Stromal cell of bone marrow (primary cell): ENCODE measurements at regions not wholly inside any gene's neighbourhood (a gene's known extent, or its start where the extent isn't known, plus 50 kb on each side); places are given as distances from the start of the nearest gene placed in this dataset.

Source experiments
- DNase-seq: peaks from one replicate; pipeline ENCODE4 v3.0.0-alpha.2; 2012; ENCODE audit warnings: low read depth

DNA sequence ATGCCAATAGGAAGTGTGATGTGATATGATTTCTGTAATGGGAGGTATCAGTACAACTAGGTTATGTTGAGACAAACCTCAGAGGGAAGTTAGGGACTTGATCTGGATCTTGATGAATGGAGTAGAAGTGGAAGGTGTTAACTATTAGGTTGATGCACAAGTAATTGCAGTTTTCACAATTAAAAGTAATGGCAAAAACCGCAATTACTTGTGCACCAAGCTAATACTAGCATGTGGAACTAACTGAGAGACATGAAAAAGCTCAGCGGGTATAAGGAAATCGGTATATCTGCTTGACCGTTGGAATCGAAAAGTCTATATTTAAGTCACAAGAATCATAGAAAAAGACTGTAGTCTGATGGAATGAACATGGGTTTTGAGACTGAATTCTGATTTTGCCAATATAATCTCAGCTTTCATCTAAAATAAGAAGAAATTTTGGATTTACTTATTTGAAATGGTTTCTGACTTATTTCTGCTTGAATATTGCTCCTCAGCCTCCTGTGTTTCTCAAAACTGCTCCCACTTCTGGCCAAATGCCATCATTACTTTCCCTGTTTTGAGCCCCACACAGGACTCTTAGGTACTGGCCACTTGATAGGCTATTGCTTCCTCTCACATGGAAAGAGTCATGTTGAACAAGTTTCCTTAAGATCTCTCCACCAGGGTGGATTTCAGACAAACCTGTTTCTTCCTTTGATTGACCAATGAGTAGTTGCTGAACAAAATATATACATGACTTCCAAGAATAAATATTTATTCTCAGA, 271.5 kb upstream of the COL8A1 start:
- DNase-seq, result no peak

DNA sequence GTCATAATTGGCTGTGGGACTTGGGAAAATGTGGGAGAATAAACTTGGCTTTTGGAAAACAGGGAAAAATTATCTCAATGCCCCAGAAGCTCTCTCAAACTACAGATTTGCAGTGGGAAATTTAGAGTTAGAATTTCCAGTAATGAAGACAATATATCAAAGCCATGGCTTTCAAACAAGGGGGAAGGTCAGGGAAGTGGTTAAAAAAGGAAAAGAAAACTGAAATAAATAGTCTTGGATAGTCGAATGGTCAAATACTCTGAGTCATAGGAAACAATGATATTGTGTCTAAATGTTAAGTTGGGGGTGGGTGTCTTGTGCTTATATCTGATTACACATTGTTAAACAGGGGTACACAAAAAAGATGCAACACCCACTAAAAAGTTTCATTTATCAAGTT, 272.4 kb upstream of the COL8A1 start:
- DNase-seq, result no peak

DNA sequence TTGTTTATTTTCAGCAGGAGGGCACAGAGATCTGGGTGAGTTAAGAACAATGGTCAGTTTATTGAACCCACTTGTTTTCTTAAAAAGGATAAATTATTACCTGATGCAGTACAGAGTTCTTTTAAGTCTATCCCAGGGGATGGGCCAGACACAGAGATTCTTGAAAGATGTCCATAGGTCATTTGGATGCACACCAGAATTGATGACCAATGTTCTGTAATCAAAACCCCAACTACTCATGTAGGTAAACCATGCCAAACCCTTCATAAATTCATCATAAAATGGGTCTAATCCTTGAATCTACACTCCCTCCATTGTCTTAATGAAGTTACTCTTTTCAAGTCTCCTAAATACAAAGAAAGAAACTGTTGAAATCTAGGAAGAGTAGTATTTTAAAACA, 273.0 kb upstream of the COL8A1 start:
- DNase-seq, result no peak

DNA sequence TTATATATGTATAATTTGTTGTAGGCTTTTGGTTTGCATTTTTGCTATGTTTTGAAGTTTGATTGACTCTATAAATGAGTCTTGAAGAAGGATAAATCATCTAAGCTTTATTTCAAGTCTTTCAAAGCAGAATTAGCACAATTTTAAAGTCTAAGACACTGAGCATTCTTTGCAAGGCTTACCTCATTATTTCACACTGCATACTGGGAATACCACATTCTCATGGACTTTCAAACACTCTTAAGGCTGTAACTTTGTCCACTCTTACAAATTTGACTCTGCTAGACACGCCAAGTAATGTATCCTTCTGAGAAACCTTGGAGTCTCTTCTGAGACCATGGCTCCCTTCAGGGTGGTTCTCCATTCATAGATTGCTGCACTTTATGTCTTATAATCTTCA, 281.3 kb upstream of the COL8A1 start:
- DNase-seq, result no peak

DNA sequence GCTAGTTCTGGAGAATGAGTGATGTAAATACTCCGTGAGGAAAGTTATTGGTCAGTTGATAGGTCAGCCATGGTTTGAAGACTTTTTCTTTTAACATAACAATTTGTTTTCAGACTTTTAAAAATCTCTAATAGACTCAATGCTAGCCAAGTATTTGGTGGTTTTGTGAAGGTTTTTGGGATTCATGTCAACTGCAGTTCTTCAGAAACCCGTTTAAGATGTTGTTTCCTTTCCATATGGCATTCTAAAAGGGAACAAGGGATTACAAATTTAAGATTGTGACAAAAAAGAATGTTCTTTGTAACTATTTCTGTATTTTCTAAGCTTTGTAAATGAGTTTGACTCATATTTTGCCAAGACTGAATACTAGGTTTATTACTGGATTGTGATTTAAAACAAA, 281.7 kb upstream of the COL8A1 start:
- DNase-seq, result no peak

DNA sequence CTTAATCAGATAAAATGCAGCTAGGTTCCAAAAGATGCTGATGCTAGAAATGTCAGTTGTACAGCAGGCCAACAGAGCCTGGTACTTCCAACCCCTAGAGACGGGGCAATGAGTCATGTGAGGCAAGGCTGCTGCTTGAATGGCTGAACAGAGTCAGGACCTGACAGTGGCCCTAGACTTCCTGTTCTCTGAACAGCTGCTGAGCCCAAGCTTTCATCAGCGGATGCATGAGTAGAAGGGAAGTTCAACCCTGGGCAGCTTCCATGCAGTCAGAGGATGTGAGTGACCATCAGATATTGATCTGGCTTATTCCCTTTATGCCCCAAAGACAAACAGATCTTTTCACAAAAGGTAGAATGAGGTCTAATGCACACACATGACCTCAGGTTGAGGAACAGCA, 282.9 kb upstream of the COL8A1 start:
- DNase-seq, result no peak

DNA sequence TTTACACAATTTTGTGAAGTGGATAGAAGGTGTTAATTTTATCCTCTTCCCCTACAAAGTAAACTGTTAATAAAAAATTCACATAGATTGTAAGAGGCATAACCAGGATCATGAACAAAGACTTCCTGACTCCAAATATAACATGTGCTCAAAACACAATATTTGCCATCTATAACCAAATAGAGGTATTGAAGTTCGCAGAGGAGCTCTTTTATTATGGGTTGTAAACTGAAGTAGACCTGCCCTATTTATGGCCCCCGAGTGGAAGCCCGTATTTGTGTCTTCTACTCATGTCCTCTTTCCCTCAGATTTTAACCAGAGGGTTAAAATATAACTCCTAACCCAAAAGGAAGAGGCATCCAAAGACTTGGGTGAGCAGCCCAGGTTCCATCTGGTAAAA, 285.6 kb upstream of the COL8A1 start:
- DNase-seq, result no peak

DNA sequence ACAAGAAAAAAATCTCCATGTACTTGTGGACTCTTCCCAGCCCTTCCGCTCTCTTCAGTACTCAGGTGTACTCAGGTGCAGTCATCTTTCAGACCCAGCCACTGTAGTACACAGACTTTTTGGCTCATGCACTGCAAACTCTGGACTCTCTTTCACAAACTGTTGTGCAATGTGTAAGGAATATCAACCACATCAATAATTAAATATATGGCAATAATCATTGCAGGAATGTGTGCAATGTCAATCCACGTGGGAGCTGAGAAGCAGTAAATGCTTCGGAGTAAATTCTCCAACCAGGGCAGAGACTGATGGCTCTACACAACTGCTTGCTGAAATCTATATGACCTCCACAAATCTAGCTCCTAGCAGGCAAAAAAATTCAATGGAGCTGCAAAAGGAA, 287.3 kb upstream of the COL8A1 start:
- DNase-seq, result no peak

DNA sequence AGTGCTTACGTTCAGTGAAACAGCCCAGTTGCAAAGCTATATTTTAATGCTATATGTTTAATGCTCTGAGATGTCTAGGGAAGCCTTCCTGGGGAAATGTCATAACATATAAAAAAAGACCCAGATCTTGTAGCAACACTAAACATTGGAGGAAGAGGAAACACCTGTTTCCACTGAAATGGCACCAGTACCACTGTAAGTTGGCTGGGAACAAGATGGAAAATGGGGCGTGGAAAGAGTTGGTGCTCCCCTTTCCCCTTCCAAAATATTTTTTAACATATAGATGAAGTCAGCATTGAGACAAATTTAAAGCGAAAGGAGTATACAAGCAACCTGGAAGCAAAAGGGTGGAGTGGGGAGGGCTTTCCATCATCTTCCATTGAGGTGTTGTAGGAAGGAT, 289.9 kb upstream of the COL8A1 start:
- DNase-seq, result no peak

DNA sequence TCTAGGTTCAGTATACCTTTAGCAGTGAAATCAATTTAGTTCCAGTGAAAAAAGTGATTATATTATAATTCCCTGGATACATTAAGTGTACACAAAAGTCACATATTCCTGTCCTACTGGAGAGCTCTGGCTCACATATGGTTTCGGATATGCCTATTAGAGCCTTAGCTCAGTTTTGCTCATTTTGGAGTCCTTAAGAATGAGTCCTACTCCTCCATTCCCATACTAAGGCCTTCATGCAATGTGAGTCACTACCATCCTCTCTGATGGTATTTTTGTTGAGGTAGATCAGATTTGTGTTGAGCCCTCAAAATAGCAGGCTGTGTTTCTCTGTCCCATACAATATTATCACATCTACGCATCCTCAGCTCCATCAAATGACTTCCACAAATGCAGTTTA, 294.2 kb upstream of the COL8A1 start:
- DNase-seq, result no peak

DNA sequence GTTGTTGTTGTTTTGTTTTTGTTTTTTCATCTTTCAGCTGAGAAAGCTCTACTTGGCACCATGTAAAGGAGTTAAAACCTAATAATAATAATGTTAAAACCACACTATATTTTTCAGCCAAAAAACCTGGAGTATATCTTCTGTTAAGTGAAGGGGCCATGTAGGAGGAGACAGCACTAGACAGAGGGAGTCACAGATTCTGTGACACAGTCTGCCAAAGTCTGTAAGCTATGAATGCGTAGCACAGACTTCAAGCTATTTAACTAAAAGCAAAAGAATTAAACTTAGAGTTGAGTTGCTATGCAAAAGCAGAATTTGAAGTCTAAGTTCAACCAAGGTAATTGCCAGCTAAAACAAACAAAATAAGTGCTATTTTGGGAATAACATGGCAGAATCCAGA, 296.0 kb upstream of the COL8A1 start:
- DNase-seq, result no peak

DNA sequence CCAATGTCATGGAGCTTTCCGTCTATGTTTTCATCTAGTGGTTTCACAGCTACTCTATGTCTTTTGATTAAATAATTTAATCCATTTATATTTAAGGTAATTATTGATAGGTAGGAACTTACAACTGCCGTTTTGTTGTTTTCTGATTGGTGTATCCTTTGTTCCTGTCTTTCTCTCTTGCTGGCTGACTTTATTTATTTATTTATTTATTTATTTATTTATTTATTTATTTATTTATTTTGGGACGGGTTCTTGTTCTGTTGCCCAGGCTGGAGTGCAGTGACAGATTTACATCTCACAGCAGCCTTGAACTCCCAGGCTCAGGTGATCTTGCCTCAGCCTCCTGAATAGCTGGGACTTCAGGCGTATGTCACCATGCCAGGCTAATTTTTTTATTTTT, 299.2 kb upstream of the COL8A1 start:
- no peak for DNase-seq

DNA sequence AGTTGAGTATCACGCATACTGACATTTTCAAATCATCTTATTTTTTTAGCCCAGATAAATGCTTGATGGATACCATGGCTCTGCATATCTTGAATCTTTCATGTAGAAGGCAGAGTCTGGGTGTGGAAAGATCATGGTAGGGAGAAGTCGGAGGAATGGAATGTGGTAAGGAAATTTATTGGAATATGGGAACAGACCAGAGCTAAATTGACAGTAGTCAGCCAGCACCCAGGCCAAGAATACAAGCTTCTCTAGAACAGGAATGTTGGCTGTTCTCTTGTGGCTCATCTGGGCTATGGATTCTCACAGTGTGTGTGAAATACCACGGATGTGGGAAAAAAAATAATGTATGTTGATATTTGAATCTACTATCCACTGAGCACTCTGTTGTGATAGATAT, 305.7 kb upstream of the COL8A1 start:
- DNase-seq, result no peak

DNA sequence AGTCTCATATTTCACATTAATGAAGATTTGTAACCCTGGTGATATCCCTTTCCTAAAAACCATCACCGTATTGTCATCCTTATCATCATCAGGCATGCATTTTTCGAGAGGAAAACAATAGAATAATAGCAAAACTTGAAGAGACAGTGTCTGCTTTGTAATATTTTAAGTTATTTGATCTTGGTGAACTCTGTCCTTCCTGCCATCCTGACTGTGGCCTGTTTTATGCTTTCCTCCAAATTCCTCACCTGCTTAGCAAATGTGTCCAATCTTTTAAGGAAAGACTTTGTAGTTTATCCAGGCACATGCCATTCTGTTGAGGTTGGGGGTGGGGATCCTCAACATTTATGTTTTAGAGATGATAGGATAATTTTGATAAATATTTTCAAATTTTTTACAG, 306.1 kb upstream of the COL8A1 start:
- no peak for DNase-seq

DNA sequence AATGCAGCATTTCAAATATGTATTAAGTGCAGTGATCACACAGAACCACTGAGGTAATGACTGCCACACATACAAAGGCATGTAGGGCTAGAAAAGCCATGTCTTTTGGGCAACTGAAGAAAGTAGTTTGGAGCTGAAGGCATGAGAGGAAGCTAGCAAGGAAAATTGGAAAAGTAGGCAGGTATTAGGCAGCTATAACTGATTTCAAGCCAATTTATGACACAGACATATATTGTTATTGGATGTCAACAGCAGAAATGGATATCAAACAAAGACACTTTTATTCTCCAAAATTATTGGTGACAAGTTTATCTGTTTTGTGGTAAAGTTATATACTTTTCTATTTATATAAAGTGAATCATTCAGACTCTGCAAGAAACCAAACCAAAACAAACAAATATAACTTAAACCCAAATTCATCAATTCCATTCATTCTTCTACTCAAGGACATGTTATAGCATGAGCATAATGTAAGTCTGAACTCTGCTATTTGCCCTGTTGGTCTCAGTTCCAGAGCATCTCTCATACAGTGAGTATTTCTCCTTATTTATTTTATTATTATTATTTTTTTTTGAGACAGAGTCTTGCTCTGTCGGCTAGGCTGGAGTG, 307.4 kb upstream of the COL8A1 start:
- DNase-seq, result no peak

DNA sequence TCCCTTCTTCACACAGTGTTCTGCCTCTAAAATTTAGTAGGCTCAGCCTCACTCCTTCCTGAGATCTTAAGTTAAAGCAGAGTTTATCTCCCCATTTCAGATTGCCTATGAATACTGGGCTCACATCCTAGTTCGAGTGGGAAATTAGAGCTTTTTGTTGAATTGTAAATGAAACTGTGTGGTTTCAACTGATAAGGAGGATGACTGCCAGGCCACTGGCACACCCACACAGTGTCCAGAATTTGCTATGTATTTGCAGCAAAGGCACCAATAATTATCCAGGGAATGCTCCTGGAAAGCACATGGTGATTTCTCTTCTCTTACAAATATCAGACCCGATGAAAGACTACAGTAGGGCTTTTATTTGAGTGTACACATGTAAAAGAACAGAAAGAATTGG, 308.1 kb upstream of the COL8A1 start:
- no peak for DNase-seq

DNA sequence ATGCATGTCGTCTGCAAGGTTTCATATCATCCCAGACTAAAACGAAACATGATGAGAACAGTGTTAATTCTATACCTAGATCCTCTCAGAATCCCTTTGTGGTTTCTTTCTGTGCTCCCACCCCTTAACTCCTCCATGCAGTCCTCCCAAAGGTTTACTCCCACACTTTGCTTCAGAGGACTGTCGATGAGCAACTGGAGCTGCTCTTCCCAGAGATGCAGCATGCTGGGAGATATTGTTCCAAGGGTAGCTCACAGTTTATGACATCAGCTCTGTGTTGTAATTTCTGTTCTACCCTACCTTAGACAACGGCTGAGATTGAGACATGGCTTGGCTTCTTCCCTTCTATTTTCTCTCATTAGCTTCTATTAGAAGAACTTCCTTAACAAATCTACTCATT, 313.0 kb upstream of the COL8A1 start:
- DNase-seq, result no peak

DNA sequence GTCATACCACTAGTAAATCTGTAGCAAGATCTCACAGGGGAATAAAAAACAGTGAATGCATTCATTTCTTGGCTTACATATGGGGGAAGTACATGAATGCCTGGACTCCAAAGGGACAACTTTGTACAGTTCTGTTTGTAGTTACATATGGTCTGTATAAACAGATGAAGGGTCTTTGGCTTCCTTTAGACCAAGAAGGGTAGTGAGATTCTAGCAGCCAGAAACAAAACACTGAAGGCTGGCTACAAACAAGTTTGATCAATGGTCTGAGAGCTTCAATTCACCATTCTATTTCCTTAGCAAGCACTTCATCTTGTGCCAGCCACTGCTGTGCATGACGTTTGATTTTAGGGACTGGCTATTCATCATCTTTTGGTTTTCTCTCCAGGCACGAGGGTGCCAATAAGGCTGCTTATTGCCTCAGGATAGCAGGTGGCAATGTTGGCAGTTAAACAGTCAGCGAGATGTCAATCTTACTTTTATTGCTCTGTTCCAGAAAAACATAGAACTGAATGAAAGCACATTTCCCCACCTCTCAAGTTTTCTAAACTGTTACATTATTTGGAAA, 313.7 kb upstream of the COL8A1 start:
- DNase-seq, result no peak

DNA sequence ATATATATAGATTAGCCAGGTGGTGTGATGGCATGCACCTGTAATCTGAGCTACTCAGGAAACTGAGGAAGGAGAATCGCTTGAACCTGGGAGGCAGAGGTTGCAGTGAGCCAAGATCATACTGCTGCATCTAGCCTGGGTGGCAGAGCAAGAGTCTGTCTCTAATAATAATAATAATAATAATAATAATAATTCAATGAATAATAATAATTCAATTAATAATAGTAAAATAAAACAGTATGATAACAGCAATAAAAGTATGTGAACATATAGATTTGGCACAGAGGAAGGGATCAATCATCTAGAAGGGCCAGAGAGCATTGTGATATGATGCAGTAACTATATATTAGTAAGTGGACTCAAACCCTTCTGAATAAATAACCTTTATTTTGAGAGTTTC, 314.5 kb upstream of the COL8A1 start:
- DNase-seq, result no peak

DNA sequence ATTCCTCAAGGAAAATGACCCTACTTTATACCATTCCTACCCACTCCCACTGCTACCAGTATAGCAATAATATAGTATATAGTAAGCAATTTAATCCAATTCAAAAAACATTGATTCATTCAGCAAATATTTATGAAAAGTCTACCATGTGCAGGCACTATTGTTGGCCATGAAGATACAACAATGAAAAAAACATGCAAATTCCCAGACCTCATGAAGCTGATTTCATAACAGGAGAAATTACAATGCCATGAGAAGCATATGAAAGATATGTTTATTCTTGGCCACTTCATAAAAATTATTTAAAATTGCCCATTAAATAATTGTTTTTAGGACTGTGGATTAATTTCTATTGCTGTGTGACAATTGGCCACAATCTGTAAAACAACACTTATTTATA, 315.8 kb upstream of the COL8A1 start:
- no peak for DNase-seq

DNA sequence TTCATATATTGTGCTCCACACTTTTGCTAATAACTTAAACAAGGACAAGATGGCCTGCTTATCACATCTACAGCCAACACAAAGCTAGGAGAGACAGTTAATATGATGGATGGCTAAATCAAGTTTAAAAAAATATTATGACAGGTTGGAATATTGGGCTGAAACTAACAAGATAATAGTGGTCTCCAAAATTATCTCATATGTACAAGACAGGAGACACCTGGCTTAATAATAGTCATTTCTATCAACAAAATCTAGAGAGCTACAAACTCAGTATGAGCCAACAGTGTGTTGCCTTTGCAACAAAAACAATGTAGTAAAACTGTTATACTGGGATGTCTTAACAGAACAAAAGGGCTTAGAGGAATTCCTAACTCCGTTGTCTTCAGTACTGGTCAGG, 317.1 kb upstream of the COL8A1 start:
- DNase-seq, result no peak

DNA sequence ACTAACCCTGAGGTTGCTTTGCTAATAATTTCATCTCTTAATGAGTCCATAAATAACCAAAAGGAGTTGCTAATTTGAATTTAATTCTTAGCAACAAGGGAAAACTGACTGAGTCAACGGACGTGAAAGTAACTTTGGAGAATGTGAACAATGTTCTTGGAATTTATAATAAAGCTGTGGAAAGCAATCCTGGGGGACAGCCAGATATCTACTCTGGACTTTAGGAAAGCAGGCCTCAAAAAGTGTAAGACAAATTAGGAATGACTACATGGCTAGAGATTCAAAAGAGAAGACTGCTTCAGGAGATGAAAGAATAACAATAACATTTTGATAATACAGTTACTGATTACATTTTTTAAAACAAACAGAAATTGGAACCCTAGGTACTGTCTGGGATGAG, 318.4 kb upstream of the COL8A1 start:
- peak; percentile 80 for DNase-seq

DNA sequence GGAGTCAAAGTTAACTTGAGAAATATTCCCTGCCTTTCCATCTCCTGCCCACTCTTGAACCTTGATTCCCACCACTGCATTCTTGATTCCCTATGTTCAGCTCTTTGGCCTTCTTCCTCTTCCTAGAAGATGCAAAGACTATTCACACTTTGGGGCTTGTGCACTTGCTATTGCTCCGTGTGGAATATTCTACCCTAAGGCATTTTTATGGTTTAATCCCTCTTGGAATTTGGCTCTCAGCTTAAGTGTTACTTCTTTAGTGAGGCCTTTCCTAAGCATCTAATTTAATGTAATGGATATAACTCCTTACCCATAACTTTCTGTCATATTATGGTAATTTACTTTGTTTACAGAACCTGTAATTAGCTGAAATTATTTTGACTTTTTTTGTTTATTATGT, 318.9 kb upstream of the COL8A1 start:
- DNase-seq, result no peak

DNA sequence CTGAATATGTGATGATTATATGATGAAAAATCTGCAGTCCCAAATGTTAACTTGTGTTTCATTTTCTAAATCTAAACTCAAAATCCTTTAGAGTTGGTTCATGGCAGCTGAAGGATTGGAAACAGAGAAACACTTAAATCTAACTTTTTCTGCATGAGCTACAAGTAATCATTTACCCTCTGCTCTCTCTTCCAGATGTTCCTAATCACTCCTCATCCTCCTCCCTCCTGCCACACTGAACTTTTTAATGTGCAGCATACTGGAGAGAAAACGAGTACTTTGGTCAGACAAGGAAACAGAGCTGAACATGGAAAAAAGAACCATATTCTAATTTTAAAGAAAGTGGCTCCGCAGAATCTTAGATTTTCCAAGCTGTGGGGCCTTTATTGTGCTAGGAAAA, 321.2 kb upstream of the COL8A1 start:
- no peak for DNase-seq
